HG03442 (cell line): ENCODE measurements at regions not wholly inside any gene's neighbourhood (a gene's known extent, or its start where the extent isn't known, plus 50 kb on each side); places are given as distances from the start of the nearest gene placed in this dataset.
"Not testable (repeated sequence)": the region's sequence is repeated elsewhere in the genome, so short reads cannot be mapped to it uniquely, and the experiment has no call there.

Experiments
- ATAC-seq: cut with Tn5 transposase; IDR thresholded peaks from one replicate; pipeline ENCODE4 v1.9.1; 2021; ENCODE audit warnings: mild to moderate bottlenecking, moderate library complexity; ENCODE audit not compliant: unreplicated experiment

- not testable (repeated sequence) for ATAC-seq
Measured at GRCh38 chr7:145805496-145805895, 311.1 kb upstream of the CNTNAP2 start.

DNA sequence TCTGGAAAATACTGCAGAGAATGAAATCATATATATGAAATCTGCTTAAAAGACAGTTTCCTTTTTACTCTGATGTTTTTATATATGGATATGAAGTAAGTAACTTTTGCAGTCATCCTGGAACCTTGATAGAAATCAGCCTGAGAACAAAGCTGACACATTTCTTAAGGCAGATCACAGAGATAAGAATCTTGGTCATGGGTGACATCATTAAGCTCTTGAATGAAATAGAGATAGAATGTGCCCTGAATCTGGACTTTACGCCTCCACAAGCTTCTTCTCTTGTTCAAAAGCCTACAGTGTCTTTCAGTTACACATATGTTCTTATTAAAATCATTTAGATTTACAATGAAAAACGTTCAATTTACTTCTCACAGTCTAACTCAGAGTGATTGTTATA is 319.1 kb upstream of the CNTNAP2 start:
- ATAC-seq: no peak

DNA sequence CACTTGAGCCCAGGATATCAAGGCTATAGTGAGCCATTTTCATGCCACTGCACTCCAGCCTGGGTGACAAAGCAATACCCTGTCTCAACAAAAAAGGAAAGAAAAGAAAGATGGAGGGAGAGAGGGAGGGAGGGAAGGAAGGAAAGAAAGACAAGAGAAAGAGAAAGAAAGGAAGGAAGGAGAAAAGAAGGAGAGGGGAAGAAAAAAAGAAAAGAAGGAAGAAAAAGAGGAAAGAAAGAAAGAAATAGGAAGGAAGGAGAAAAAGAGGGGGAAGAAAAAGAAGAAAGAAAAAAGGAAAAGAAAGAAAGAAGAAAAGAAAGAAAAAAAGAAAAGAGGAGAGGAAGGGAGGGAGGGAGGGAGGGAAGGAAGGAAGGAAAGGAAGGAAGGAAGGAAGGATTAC is 321.5 kb upstream of the CNTNAP2 start:
- ATAC-seq: no peak

DNA sequence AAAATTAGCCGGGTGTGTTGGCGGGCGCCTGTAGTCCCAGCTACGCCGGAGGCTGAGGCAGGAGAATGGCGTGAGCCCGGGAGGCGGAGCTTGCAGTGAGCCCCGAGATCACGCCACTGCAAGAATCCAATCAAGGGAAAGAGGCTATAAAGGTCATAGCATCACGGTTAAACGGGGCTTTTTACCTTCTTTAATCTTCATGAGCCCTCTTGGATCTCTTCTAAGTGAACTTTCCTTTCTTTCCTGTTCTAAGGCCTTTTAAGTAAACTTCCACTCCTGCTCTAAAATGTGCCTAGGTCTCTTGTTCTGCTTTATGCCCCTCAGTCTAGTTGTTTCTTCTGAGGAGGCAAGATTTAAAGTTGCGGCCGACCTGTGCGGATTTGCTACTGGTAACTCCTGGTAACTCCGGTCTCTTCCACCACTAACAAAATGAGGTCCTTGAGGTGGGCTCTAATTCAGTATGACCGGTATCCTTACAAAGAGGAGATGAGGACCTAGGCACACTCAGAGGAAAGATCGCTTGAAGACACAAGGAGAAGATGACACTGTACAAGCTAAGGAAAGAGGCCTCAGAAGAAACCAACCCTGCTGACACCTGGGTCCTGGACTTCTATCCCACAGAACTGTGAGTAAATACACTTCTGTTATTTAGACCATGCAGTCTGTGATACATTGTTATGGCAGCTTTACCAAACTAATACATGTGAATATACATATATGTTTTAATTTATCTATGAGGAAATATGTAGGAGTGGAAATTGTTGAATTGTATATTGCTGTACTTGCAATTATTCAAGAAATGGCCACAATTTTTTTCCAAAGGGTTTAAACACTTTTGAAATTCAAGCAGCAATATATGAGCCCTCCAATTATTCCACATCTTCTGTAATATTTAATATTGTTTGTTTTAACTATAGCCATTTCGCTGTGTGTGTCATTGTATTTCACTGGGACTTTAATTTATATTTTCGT is 331.5 kb upstream of the CNTNAP2 start:
- ATAC-seq: no peak

- not testable (repeated sequence) for ATAC-seq
Measured at GRCh38 chr7:145781388-145781787, 335.2 kb upstream of the CNTNAP2 start.

- ATAC-seq: no peak
Measured at GRCh38 chr7:145779140-145779539, 337.5 kb upstream of the CNTNAP2 start.

- no peak for ATAC-seq
Measured at GRCh38 chr7:145774777-145775176, 341.8 kb upstream of the CNTNAP2 start.

DNA sequence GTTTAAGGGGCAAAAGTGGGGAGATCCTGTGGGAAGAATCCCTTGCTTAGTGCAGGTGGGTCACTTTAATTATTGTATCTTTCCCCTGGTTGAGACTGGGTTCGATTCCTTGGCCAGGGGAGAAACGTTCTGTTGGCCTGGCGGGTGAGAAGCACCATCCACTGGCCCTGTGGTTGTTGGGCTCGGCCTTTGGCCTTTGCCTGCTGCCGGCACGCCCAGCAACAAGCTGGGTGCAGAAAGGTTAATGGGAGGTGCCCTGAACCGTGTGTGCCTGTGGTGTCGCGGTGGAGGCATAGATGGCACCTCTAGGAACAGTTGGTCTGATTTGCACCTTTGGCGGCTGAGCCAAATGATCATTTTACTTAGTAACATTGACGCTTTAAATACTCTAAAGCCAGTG is 363.6 kb upstream of the CNTNAP2 start:
- no peak for ATAC-seq

DNA sequence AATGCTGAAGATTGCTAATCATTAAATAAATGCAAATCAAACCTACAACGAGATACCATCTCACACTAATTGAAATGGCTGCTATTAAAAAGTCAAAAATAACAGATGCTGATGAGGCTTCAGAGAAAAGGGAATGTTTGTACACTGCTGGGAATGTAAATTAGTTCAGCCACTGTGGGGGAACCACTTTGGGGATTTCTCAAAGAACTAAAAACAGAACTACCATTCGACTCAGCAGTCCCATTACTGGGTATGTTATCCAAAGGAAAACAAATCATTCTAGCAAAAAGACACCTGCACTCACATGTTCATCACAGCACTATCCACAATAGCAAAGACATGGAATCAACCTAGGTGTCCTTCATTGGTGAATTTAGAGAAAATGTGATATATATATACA is 379.0 kb upstream of the CNTNAP2 start:
- ATAC-seq: no peak

DNA sequence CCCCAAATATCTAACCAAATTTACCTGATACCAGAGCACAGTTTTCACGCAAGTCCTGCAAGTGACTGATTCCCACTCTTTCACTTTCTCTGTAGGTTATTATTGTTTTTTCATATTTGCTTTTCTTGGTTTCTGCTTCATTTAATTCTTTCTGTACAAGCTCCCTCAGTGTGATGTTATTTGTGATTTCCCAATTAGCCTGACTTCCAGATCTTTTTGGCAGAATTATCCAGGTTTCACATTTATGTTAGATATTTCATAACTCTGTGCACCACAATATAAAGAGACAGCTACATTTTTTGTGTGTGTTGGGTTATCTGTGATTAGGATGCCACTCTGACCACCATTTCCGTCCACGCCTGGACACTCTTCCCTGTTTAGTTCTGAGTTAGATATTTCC is 381.5 kb upstream of the CNTNAP2 start:
- ATAC-seq: no peak

- ATAC-seq: no peak
Measured at GRCh38 chr7:145732521-145732920, 384.1 kb upstream of the CNTNAP2 start.

GRCh38 chr7:145729691-145730090 is 386.9 kb upstream of the CNTNAP2 start:
- no peak for ATAC-seq

DNA sequence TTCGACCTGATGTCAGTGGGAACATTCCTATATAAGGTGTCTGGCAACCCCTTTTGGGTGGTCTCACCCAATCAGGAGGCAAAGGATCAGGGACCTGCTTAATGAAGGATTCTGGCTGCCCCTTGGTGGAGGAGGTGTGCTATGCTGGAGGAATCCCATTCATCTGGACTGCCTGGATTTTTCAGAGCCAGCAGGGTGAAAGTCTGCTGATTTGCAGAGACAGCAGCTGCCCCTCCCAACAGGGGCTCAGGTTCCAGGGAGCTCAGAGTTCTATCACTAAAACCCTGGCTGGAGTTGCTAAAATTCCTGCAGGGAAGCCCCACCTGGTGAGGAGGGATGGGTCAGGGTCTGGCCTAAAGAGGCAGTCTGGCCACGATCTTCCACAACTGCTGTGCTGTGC is 398.5 kb upstream of the CNTNAP2 start:
- ATAC-seq: no peak

DNA sequence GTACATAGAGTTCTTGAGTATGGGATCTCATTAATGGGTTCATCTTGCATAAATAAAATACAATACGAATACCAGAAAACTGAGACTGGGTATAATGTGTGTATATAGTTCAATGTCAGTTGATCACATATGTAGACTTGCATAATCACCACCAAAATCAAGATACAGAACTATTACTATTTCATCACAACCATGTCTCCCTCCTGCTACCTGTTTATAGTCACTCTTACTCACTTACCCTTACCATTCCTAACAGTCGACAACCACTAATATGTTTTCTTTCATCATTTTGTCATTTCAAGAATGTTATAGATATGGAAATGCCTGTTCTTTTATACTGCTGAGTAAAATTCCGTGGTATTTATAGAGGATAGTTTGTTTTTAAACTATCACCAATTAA is 416.1 kb upstream of the CNTNAP2 start:
- ATAC-seq: no peak

GRCh38 chr7:145698526-145699262 is 417.9 kb upstream of the CNTNAP2 start:
- no peak for ATAC-seq

GRCh38 chr7:145697412-145698107 is 419.0 kb upstream of the CNTNAP2 start:
- not testable (repeated sequence) for ATAC-seq

DNA sequence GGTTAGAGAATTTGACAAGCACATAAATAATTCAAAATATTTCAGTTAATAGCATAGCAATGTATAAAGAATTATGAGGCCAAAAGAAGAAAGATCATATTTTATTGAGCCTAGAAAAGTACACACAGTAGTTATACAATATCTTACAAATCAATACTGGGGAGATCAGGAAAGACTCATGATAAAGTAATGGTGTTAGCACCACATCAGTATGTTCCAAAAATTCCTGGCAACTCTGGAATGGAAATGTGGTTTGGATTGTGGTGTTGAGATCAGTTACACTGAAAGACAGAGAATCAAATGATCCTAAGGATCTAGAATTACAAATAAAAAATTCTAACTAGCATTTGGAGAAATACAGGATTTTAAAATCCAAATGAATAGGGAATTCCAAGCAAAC is 420.5 kb upstream of the CNTNAP2 start:
- ATAC-seq: no peak

DNA sequence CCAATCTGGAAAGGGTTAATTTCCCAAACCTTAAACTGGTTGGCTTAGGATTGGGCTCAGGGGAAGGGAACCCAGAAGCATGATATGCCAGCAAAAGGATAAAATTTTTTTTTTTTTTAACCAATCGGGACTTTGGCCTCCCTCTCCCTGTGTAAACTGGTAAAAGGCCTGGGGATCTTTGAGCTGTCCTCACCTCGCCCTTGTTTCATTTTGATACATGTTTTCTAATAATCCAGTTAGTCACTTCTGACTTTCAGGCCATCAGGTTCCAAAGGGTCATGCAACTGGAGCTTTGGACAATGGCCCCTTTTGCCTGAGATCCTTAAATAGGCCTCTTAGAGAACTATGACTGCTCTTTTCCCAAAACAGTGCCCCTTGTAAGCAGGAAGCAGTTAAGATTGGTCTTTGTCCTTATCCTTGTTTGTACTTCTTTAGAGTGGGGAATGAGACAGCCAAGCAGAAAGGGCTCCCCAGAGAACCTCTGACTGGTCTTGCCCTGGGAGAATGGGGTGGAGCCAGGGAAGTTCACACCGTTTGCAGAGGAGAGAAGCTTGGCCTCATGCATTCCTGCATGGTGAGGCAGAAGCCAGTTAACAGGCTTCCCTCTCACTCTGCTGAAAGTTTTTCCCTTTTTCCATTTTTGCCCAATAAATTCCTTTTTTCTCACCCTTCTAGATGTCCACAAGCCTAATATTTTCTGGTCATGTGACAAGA is 424.2 kb upstream of the CNTNAP2 start:
- no peak for ATAC-seq

DNA sequence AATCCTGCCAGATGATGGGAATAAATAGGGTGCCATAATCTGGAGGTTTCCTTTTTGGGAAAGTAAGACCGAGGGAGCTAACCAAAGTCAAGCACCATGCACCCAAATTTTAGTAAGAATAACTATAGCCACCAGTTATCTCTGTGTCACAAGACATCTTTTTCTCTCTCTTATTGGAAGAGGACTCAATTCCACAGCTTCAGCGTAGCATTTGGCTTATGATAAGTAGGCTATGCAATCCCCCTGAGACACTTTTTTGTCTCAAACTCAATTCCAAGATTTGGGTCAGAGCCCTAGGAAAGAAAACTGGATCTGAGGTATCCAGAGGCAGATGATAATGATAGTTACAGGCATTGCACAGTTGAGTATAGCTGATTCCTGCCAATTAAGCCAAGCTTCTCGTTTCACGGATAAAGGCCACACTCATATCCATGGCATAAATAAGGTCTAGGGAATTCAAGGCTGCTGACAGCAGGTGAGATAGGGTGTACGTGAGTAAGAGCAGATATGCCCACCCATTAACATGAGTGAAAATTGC is 425.2 kb upstream of the CNTNAP2 start:
- no peak for ATAC-seq

DNA sequence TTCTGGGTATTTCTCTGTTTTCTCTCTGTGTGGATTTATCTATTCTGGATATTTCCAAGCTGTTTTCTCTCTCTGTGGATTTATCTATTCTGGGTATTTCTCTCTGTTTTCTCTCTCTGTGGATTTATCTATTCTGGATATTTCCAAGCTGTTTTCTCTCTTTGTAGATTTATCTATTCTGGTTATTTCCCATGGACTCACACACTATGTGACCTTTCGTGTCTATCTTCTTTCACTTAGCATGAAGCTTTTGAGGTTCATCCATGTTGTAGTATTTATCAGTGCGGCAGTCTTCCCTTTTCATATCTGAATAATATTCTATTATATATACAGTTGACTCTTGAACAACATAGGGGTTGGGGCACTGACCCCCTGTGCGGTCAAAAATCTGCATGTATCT is 435.0 kb upstream of the CNTNAP2 start:
- ATAC-seq: no peak

DNA sequence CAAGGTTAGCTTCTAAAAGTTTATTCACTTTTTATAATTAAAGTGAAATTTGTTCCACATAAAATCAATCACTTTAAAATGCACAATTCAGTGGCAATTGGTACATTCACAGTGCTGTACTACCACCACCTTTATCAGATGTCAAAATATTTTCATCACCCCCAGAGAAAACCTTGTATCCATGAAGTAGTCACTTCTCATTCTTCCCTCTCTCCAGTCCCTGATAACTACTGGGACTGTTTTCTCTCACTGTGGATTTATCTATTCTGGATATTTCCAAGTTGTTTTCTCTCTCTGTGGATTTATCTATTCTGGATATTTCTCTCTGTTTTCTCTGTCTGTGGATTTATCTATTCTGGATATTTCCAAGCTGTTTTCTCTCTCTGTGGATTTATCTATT is 435.4 kb upstream of the CNTNAP2 start:
- no peak for ATAC-seq
